Left ventricle myocardium inferior (tissue), 1 donor: ENCODE measurements at regions not wholly inside any gene's neighbourhood (a gene's known extent, or its start where the extent isn't known, plus 50 kb on each side); places are given as distances from the start of the nearest gene placed in this dataset.
"Not testable (repeated sequence)": the region's sequence is repeated elsewhere in the genome, so short reads cannot be mapped to it uniquely, and the experiment has no call there.

Experiments used
- DNase-seq: peaks from one replicate; pipeline ENCODE4 v3.0.0-alpha.2; 2020
- H3K27ac ChIP-seq: fragments of 200-600 bp; replicated peaks from 2 replicates; pipeline ENCODE4 v1.8.0; 2021
- H3K27me3 ChIP-seq: fragments of 200-600 bp; 2 replicates; pipeline ENCODE4 v1.8.0; 2021; ENCODE audit warnings: low read depth
- H3K36me3 ChIP-seq: fragments of 200-600 bp; 2 replicates; pipeline ENCODE4 v1.8.0; 2021
- H3K4me1 ChIP-seq: fragments of 200-600 bp; 2 replicates; pipeline ENCODE4 v1.8.0; 2021
- H3K4me3 ChIP-seq: fragments of 200-600 bp; 2 replicates; pipeline ENCODE4 v1.8.0; 2021; ENCODE audit warnings: mild to moderate bottlenecking, moderate library complexity
- H3K9me3 ChIP-seq: fragments of 200-600 bp; replicated peaks from 2 replicates; pipeline ENCODE4 v1.8.0; 2021
- intact Hi-C: fragments of 100-400 bp; cut with micrococcal nuclease; formaldehyde crosslinking; loops from one replicate; pipeline ENCODE4 v1.11.0; 2022
- TF ChIP-seq, protein P1 (sequence below): fragments of 200-600 bp; IDR thresholded peaks from 2 replicates; pipeline ENCODE4 v1.8.0; 2021; ENCODE audit warnings: antibody characterized with exemption, mild to moderate bottlenecking, borderline replicate concordance
- donor health status: DM: no; HTN: yes; CAD: no; lungs with severe emphysema.

DNA sequence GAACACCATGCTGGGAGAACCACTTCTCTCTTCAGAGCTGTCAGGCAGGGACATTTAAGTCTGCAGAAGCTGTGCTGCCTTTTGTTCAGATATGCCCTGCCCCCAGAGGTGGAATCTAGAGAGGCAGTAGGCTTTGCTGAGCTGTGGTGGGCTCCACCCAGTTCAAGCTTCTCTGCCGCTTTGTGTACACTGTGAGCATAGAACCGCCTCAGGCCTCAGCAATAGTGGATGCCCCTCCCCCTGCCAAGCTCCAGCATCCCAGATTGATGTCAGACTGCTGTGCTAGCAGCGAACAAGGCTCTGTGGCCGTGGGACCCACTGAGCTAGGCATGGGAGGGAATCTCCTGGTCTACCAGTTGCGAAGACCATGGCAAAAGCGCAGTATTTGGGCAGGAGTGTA lies 121.6 kb downstream of the NFKBIZ start:
- H3K27ac ChIP-seq = no peak overlapping the region
- no peaks in the 10 kb centered on the region for H3K4me1 ChIP-seq
- no peaks in the 10 kb centered on the region for H3K36me3 ChIP-seq
- no peaks in the 10 kb centered on the region for H3K9me3 ChIP-seq
- TF ChIP-seq, protein P1, sequence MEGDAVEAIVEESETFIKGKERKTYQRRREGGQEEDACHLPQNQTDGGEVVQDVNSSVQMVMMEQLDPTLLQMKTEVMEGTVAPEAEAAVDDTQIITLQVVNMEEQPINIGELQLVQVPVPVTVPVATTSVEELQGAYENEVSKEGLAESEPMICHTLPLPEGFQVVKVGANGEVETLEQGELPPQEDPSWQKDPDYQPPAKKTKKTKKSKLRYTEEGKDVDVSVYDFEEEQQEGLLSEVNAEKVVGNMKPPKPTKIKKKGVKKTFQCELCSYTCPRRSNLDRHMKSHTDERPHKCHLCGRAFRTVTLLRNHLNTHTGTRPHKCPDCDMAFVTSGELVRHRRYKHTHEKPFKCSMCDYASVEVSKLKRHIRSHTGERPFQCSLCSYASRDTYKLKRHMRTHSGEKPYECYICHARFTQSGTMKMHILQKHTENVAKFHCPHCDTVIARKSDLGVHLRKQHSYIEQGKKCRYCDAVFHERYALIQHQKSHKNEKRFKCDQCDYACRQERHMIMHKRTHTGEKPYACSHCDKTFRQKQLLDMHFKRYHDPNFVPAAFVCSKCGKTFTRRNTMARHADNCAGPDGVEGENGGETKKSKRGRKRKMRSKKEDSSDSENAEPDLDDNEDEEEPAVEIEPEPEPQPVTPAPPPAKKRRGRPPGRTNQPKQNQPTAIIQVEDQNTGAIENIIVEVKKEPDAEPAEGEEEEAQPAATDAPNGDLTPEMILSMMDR = no peak
- intact Hi-C loops = no loop called here
- no peaks in the 10 kb centered on the region for H3K27me3 ChIP-seq
- H3K4me3 ChIP-seq = no peak overlapping the region
- DNase-seq = no peak

DNA sequence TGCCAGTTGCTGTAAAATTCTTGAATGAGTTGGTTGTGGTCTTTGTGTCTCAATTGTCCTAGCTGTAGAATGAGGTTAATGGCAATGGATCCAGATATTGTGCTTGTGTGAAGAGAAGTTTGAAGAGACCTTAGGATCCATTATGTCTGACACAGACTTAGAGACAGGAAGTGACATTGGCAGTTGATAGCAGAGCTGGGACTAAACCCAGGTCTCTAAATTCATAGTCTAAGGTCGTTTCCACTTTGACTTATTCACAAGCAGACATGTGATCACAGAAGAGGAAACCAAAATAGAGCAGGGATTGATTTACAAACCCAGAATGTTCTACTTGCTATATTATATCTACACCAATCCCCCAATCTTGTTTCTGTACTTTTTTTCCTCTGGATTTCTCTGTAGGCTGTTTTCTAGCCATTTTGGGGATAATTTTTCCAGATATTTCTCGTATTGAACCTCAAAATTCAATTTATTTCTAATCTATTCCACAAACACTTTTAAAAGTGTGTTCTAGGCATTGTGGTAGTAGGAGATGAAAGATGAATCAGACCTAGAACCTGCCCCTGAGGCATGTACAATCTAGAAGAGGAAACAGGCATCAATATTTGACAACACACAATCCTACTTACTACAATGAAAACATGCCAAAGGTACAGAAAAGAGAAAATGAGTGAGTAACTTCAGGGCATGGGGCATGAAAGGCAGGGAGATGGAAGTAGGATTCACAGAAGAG lies 123.3 kb downstream of the NFKBIZ start:
- Histone ChIP-seq H3K27me3 (no peaks in the 10 kb centered on the region), H3K36me3 (no peaks in the 10 kb centered on the region), H3K9me3 (no peaks in the 10 kb centered on the region), H3K4me3 (no peak overlapping the region), H3K4me1 (no peaks in the 10 kb centered on the region), H3K27ac (no peak overlapping the region)
- DNase-seq = no peak
- TF ChIP-seq, protein P1 = no peak
- intact Hi-C loops = no loop called here

DNA sequence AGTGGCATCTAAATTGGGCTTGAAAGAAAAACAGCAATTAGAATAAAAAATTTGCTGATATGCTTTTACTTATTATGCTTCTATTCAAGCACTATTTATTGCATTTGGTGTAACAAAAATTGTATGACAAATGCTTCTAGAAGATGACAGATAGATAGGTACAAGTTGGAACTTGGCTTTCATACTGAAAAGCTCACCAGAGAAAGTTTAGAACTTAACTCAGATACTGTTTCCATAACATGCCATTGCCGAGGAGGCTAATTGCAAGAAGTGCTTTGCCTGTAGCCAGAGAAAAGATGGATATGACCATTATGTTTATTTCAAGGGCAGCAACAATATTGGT lies 123.8 kb downstream of the NFKBIZ start:
- DNase-seq = no peak
- TF ChIP-seq, protein P1 = no peak
- Histone ChIP-seq H3K36me3 (no peaks in the 10 kb centered on the region), H3K27ac (no peak overlapping the region), H3K27me3 (no peaks in the 10 kb centered on the region), H3K4me3 (no peak overlapping the region), H3K4me1 (no peaks in the 10 kb centered on the region), H3K9me3 (no peaks in the 10 kb centered on the region)
- intact Hi-C loops = no loop called here

DNA sequence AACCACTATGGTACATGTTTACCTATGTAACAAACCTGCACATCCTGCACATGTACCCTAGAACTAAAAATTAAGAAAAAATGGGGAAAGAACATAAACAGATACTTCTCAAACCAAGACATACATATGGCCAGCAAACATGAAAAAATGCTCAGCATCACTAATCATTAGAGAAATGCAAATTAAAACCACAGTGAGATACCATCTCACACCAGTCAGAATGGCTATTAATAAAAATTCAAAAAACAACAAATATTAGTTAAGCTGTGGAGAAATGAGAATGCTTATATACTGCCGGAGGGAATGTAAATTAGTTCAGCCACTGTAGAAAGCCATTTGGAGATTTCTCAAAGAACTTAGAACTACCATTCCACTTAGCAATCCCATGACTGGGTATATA lies 126.1 kb downstream of the NFKBIZ start:
- H3K4me3 ChIP-seq, H3K27me3 ChIP-seq, DNase-seq, H3K4me1 ChIP-seq, intact Hi-C loops, H3K36me3 ChIP-seq, H3K9me3 ChIP-seq, H3K27ac ChIP-seq: not testable (repeated sequence)

DNA sequence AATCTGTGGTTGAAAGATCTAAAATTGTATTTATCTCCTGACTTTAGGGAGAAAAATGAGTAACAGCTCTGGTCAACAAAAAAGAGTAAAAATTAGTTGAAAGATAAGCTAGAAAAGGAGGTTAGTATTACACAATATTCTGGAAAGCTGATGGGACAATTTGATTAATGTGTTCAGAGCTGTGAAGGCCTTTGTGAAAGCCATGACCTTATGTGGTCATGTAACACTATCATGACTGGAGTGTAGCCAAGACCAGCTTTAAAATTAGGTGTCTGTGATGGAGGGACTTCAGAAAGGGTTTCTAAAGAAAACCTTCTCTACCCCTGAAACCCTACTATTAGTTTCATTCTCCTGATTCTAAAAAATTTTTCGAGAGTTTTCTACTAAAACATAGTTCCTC lies 127.2 kb downstream of the NFKBIZ start:
- no peaks in the 10 kb centered on the region for H3K4me1 ChIP-seq
- no peak overlapping the region for H3K4me3 ChIP-seq
- no peak overlapping the region for H3K27ac ChIP-seq
- intact Hi-C loops = no loop called here
- no peak for DNase-seq
- H3K36me3 ChIP-seq = no peaks in the 10 kb centered on the region
- H3K27me3 ChIP-seq = no peaks in the 10 kb centered on the region
- H3K9me3 ChIP-seq = no peaks in the 10 kb centered on the region
- TF ChIP-seq, protein P1 = no peak

DNA sequence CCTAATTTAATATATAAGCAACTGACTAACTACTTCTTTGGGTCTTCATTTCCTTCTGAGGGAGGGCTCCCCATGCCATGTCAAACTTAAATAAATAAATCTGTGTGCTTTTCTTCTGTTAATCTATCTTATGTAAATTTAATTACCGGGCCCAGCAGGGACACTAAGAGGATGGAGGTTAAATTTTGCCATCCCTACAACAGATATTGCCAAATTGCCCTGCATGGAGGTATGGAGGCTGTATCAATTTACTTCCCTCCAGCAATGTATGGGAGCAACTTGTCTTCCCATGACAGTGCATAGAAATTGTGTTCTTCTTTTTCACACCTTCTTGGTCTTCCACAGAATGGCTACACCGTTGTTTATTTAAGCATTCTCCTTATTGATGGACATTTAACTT lies 129.0 kb downstream of the NFKBIZ start:
- Histone ChIP-seq H3K27me3 (no peaks in the 10 kb centered on the region), H3K4me3 (no peak overlapping the region), H3K36me3 (no peaks in the 10 kb centered on the region), H3K27ac (no peak overlapping the region), H3K9me3 (no peaks in the 10 kb centered on the region), H3K4me1 (no peaks in the 10 kb centered on the region)
- DNase-seq = no peak
- TF ChIP-seq, protein P1 = no peak
- intact Hi-C loops = no loop called here
